Testis (tissue), 2 donors: ENCODE measurements at regions not wholly inside any gene's neighbourhood (a gene's known extent, or its start where the extent isn't known, plus 50 kb on each side); places are given as distances from the start of the nearest gene placed in this dataset.

Source experiments
- DNase-seq: peaks from one replicate; pipeline ENCODE4 v3.0.0-alpha.2; 2019
- H3K27ac ChIP-seq, 2 donors: fragments of 200-600 bp; sonication (generic); one replicate each; pipeline ENCODE4 v1.5.1; 2019
- H3K27me3 ChIP-seq: fragments of 200-600 bp; sonication (generic); one replicate; pipeline ENCODE4 v1.5.1; 2019
- H3K36me3 ChIP-seq: fragments of 200-600 bp; sonication (generic); one replicate; pipeline ENCODE4 v1.5.1; 2017; ENCODE audit warnings: low read depth; ENCODE audit errors: missing control alignments
- H3K4me1 ChIP-seq: fragments of 200-600 bp; sonication (generic); one replicate; pipeline ENCODE4 v1.5.1; 2019
- H3K4me3 ChIP-seq, 2 donors: fragments of 200-600 bp; sonication (generic); one replicate each; pipeline ENCODE4 v1.5.1; 2017 to 2019
- H3K9me3 ChIP-seq: fragments of 200-600 bp; sonication (generic); one replicate; pipeline ENCODE4 v1.5.1; 2017
- CTCF ChIP-seq, 3 experiments: fragments of 450-650 bp in 2 of 3; fragments of 200-600 bp in 1 of 3; sonication (generic) in 1 of 3; IDR thresholded peaks; one replicate each; pipeline ENCODE4 v1.5.1; 2016 to 2019; ENCODE audit warnings: antibody characterized with exemption in 3 of 3, mild to moderate bottlenecking in 2 of 3, moderate library complexity in 1 of 3
- POLR2A ChIP-seq: fragments of 450-650 bp; IDR thresholded peaks from one replicate; pipeline ENCODE4 v1.6.1; 2017; ENCODE audit warnings: antibody characterized with exemption, mild to moderate bottlenecking, moderate library complexity
- WGBS, 2 donors: methylation state at CpG; one replicate each; pipeline ENCODE4 v1.1.5; 2018; 5-methylcytosine and 5-hydroxymethylcytosine counted together
- intact Hi-C: fragments of 100-400 bp; cut with DNase I; formaldehyde crosslinking; loops from one replicate; pipeline ENCODE4 v1.15.1; 2023; ENCODE audit warnings: low total_unique reads

DNA sequence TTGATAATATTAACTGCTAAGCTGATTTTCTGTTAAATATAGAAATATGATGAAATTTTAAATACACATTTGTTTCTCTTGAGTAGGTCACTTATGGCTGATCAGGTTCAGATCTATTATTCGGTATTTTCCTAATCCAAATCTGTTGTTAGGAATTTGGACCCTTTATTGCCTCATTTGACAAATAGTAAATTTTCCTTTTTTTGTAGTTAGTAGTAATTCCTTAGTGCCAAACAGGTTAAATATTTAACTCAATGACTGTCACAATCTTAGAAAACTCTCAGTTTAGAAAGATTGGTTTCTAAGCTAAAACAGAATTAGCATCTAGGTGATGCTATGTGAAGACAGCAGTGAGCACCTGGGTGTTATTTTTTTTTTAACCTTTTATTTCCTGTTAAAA is 1598.9 kb downstream of the KHDRBS2 start:
- no peak for DNase-seq
- Histone ChIP-seq H3K27ac (no peak overlapping the region), H3K9me3 (no peaks in the 10 kb centered on the region), H3K36me3 (no peaks in the 10 kb centered on the region), H3K27me3 (no peaks in the 10 kb centered on the region), H3K4me1 (no peaks in the 10 kb centered on the region), H3K4me3 (no peak overlapping the region)
- TF ChIP-seq CTCF (IDR thresholded peaks at IDR 0.05), result no peak
- no peak for TF ChIP-seq POLR2A
- intact Hi-C loops, result no loop called here
- WGBS, 2 donors, result 65 to 83% methylated on average over 1 of the region's 1 CpG

DNA sequence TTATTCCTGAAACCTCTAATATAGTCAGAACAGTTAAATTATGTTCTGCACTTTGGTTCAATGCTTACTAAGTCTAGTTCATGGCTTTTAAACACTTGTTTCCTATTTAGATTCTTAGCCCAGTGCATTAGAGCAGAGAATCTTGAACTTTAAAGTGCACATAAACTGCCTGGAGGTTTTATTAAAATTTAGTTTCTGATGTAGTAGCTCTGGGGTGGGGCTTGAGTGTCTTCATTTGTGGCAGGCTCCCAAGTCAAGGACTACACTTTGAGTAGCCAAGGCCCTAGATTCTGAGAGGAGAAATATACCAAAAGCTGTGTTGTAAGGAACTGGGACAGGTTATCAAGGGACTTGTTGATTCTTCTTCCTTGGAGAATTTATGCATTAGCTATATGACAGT is 1604.2 kb downstream of the KHDRBS2 start:
- Histone ChIP-seq H3K27me3 (no peaks in the 10 kb centered on the region), H3K36me3 (no peaks in the 10 kb centered on the region), H3K4me3 (no peak overlapping the region), H3K9me3 (no peaks in the 10 kb centered on the region), H3K27ac (no peak overlapping the region), H3K4me1 (no peaks in the 10 kb centered on the region)
- no peak for TF ChIP-seq POLR2A
- TF ChIP-seq CTCF (IDR thresholded peaks at IDR 0.05), result no peak
- intact Hi-C loops, result no loop called here
- DNase-seq, result no peak

DNA sequence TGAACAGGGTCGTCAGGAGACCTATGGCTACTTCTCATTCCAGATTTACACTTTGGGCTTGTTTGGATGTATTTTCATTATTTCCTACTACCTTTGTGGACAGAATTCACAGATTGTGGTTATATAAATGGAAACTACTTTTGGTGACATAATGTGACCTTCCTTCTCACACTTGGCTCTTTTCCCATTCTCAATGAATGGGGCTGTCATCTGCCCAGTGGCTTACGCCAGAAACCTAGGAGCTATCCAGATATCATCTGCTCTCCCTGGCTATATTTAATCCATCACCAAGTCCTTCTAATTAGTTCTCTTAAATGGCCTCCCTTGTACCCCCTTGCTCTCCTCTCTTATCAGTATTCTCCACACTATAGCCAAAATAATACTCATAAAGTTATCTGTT is 1606.8 kb downstream of the KHDRBS2 start:
- H3K9me3 ChIP-seq, result no peaks in the 10 kb centered on the region
- TF ChIP-seq CTCF (IDR thresholded peaks at IDR 0.05) (no peak), POLR2A (no peak)
- intact Hi-C loops, result no loop called here

DNA sequence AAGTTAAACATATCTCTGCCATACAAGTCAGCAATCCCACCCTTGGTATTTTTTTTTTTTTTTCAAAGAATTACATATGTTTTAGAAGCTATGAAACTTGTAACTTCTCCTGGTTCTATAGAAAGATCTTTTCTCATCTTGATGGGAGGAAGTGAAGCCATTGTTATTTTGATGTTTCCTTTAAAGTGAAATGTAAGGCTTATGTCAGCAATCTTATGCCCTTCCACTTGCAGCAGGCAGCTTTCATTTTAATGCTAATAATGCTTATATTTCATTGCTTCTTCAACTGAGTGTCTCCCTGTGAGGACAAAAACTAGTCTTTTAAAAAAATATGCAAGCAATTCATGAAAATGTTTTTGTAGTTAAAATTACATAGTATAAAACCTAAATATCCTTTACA is 1614.7 kb downstream of the KHDRBS2 start:
- no peak for DNase-seq
- Histone ChIP-seq H3K4me3 (no peak overlapping the region), H3K27me3 (no peaks in the 10 kb centered on the region), H3K9me3 (no peaks in the 10 kb centered on the region), H3K27ac (no peak overlapping the region), H3K36me3 (no peaks in the 10 kb centered on the region), H3K4me1 (no peaks in the 10 kb centered on the region)
- intact Hi-C loops, result no loop called here
- no peak for TF ChIP-seq POLR2A
- no peak for TF ChIP-seq CTCF (IDR thresholded peaks at IDR 0.05)

More for the DNA sequence above, 1606.8 kb downstream of the KHDRBS2 start:
- DNase-seq, result no peak
- WGBS, 2 donors, result 59 to 60% methylated on average over 2 of the region's 2 CpGs
- Histone ChIP-seq H3K4me1 (no peaks in the 10 kb centered on the region), H3K27me3 (no peaks in the 10 kb centered on the region), H3K36me3 (no peaks in the 10 kb centered on the region), H3K27ac (no peak overlapping the region), H3K4me3 (no peak overlapping the region)

GRCh38 chr6:60670036-60670435 is 1616.0 kb downstream of the KHDRBS2 start:
- intact Hi-C loops, result no loop called here
- Histone ChIP-seq H3K9me3 (no peaks in the 10 kb centered on the region), H3K27me3 (no peaks in the 10 kb centered on the region), H3K4me3 (no peak overlapping the region), H3K36me3 (no peaks in the 10 kb centered on the region), H3K4me1 (no peaks in the 10 kb centered on the region), H3K27ac (no peak overlapping the region)
- TF ChIP-seq CTCF (IDR thresholded peaks at IDR 0.05), result no peak
- no peak for DNase-seq
